SK-N-MC (cell line): ENCODE measurements at regions not wholly inside any gene's neighbourhood (a gene's known extent, or its start where the extent isn't known, plus 50 kb on each side); places are given as distances from the start of the nearest gene placed in this dataset.

Experiments
- EZH2 ChIP-seq: fragments of 200-600 bp; sonication (generic); IDR thresholded peaks from one replicate; pipeline ENCODE4 v1.6.1; 2017; ENCODE audit warnings: antibody characterized with exemption
- POLR2AphosphoS5 ChIP-seq: IDR thresholded peaks from 2 replicates; pipeline ENCODE4 v1.6.1; 2012; ENCODE audit warnings: mild to moderate bottlenecking, low read depth, low read length, borderline replicate concordance

DNA sequence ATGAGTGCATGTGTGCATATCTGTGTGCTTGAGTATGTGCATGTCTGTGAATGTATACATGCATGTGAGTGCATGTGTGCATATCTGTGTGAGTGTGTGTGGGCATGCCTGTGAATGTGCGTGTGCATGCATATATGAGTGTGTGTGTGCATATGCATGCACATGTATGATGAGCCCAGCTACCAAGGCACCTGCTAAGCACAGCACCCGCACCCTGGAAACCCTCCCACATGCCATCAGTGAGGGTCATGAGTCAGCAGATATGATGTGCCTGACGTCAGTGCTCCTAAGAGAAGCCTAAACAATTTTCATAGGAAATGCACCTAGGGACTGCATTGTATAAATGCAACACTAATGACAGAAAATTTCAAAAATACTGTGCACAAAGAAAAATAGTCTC, 151.1 kb downstream of the KIF26A start:
- TF ChIP-seq EZH2 (no peak), POLR2AphosphoS5 (no peak)
